ENCODE measurements at regions not wholly inside any gene's neighbourhood (a gene's known extent, or its start where the extent isn't known, plus 50 kb on each side); places are given as distances from the start of the nearest gene placed in this dataset.

- no peak for DNase-seq
Measured at GRCh38 chr4:146998157-146998556, 52.5 kb upstream of the TTC29 start.

GRCh38 chr4:147003956-147004809, 58.5 kb upstream of the TTC29 start:
- no peak for DNase-seq

GRCh38 chr4:147006229-147006628, 60.6 kb upstream of the TTC29 start:
- DNase-seq, result no peak

GRCh38 chr4:147009875-147010274, 64.2 kb upstream of the TTC29 start:
- DNase-seq, result no peak

GRCh38 chr4:147011411-147011810, 65.7 kb upstream of the TTC29 start:
- no peak for DNase-seq

GRCh38 chr4:147012059-147012707, 66.5 kb upstream of the TTC29 start:
- no peak for DNase-seq

- no peak for DNase-seq
Measured at GRCh38 chr4:147014946-147015345, 69.3 kb upstream of the TTC29 start.

- no peak for DNase-seq
Measured at GRCh38 chr4:147015491-147015890, 69.8 kb upstream of the TTC29 start.

- no peak for DNase-seq
Measured at GRCh38 chr4:147017081-147017480, 71.4 kb upstream of the TTC29 start.

- no peak for DNase-seq
Measured at GRCh38 chr4:147019091-147019490, 73.4 kb upstream of the TTC29 start.

GRCh38 chr4:147020456-147020855, 74.8 kb upstream of the TTC29 start:
- DNase-seq, result no peak

GRCh38 chr4:147025042-147025441, 79.4 kb upstream of the TTC29 start:
- DNase-seq, result no peak

GRCh38 chr4:147029296-147029695, 83.6 kb upstream of the TTC29 start:
- peak; percentile 76 for DNase-seq

GRCh38 chr4:147034372-147034771, 88.7 kb upstream of the TTC29 start:
- no peak for DNase-seq

- no peak for DNase-seq
Measured at GRCh38 chr4:147037069-147037468, 91.4 kb upstream of the TTC29 start.

- DNase-seq, result no peak
Measured at GRCh38 chr4:147039976-147040575, 94.4 kb upstream of the TTC29 start.

- no peak for DNase-seq
Measured at GRCh38 chr4:147040874-147041273, 95.2 kb upstream of the TTC29 start.

- no peak for DNase-seq
Measured at GRCh38 chr4:147041376-147041775, 95.7 kb upstream of the TTC29 start.

- DNase-seq, result no peak
Measured at GRCh38 chr4:147042046-147042445, 96.4 kb upstream of the TTC29 start.

GRCh38 chr4:147044241-147044640, 98.6 kb upstream of the TTC29 start:
- no peak for DNase-seq

GRCh38 chr4:147049946-147050345, 104.3 kb upstream of the TTC29 start:
- no peak for DNase-seq

GRCh38 chr4:147050356-147050765, 104.7 kb upstream of the TTC29 start:
- DNase-seq, result no peak

GRCh38 chr4:147052361-147052760, 106.7 kb upstream of the TTC29 start:
- DNase-seq, result no peak

- no peak for DNase-seq
Measured at GRCh38 chr4:147054228-147054872, 108.7 kb upstream of the TTC29 start.

Data from NCI-H187 treated with DMSO at 0.1 percent for 48 hours (cell line).